Endothelial cell (in vitro differentiated cells): ENCODE measurements at regions not wholly inside any gene's neighbourhood (a gene's known extent, or its start where the extent isn't known, plus 50 kb on each side); places are given as distances from the start of the nearest gene placed in this dataset.

Experiments used
- DNase-seq: peaks from one replicate; pipeline ENCODE4 v3.0.0; 2021; ENCODE audit warnings: low spot score
- H3K27ac Mint-ChIP-seq: one replicate; pipeline ENCODE4 v1.8.0; 2021; ENCODE audit warnings: mixed read lengths, inconsistent platforms; ENCODE audit not compliant: unreplicated experiment
- H3K27me3 Mint-ChIP-seq: one replicate; pipeline ENCODE4 v1.8.0; 2021; ENCODE audit warnings: mild to moderate bottlenecking, moderate library complexity, mixed read lengths, inconsistent platforms; ENCODE audit not compliant: unreplicated experiment
- H3K36me3 Mint-ChIP-seq: one replicate; pipeline ENCODE4 v1.8.0; 2021; ENCODE audit warnings: mild to moderate bottlenecking, low read depth, mixed read lengths, inconsistent platforms; ENCODE audit not compliant: unreplicated experiment
- H3K4me1 Mint-ChIP-seq: one replicate; pipeline ENCODE4 v1.8.0; 2021; ENCODE audit warnings: mild to moderate bottlenecking, mixed read lengths, inconsistent platforms; ENCODE audit not compliant: unreplicated experiment
- H3K4me3 Mint-ChIP-seq: one replicate; pipeline ENCODE4 v1.8.0; 2021; ENCODE audit warnings: mild to moderate bottlenecking, mixed read lengths, inconsistent platforms; ENCODE audit not compliant: unreplicated experiment
- H3K9me3 Mint-ChIP-seq: one replicate; pipeline ENCODE4 v1.8.0; 2021; ENCODE audit warnings: mixed read lengths, inconsistent platforms; ENCODE audit not compliant: unreplicated experiment
- TF ChIP-seq, protein P1 (sequence below): fragments of 200-600 bp; sonication (generic); IDR thresholded peaks from one replicate; pipeline ENCODE4 v1.5.0; 2021; ENCODE audit warnings: antibody characterized with exemption; ENCODE audit not compliant: unreplicated experiment

DNA sequence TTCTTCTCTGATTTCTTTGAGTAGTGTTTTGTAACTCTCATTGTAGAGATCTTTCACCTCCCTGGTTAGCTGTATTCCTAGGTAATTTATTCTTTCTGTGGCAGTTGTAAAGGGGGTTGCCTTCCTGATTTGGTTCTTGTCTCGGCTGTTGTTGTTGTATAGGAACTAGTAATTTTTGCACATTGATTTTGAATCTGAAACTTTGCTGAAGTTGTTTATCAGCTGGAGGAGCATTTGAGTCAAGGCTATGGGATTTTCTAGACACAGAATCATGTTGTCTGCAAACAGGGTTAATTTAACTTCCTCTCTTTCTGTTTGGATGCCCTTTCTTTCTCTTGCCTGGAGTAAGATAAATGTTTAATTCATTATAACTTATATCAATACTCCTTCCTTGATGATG lies 86.4 kb downstream of the OLIG3 start:
- Mint-ChIP-seq H3K27ac (no peak overlapping the region), H3K9me3 (no peaks in the 10 kb centered on the region), H3K36me3 (no peaks in the 10 kb centered on the region), H3K4me3 (no peak overlapping the region), H3K27me3 (no peaks in the 10 kb centered on the region), H3K4me1 (no peaks in the 10 kb centered on the region)
- DNase-seq: no peak
- TF ChIP-seq, protein P1, sequence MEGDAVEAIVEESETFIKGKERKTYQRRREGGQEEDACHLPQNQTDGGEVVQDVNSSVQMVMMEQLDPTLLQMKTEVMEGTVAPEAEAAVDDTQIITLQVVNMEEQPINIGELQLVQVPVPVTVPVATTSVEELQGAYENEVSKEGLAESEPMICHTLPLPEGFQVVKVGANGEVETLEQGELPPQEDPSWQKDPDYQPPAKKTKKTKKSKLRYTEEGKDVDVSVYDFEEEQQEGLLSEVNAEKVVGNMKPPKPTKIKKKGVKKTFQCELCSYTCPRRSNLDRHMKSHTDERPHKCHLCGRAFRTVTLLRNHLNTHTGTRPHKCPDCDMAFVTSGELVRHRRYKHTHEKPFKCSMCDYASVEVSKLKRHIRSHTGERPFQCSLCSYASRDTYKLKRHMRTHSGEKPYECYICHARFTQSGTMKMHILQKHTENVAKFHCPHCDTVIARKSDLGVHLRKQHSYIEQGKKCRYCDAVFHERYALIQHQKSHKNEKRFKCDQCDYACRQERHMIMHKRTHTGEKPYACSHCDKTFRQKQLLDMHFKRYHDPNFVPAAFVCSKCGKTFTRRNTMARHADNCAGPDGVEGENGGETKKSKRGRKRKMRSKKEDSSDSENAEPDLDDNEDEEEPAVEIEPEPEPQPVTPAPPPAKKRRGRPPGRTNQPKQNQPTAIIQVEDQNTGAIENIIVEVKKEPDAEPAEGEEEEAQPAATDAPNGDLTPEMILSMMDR: no peak

DNA sequence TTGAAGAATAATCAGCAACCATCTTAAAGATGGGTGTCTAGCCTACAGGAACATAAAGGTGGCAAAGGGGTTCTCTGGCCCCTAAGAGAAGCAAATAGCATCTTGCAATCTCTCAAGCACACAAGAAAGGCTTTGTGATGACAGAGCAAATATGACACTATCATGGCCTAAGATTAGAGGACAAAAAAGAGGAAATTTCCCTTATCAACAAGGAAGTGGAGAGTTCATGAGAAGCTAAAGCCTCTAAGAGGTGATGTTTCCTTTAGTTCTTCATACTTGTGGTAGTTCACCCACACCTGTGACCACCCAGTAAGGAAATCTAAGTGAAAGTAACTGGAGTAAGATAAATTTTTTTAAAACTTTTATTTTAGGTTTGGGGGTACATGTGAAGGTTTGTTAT lies 88.4 kb downstream of the OLIG3 start:
- H3K27ac Mint-ChIP-seq: no peak overlapping the region
- TF ChIP-seq, protein P1: no peak
- H3K36me3 Mint-ChIP-seq: no peaks in the 10 kb centered on the region
- H3K9me3 Mint-ChIP-seq: no peaks in the 10 kb centered on the region
- H3K4me1 Mint-ChIP-seq: no peaks in the 10 kb centered on the region
- H3K4me3 Mint-ChIP-seq: no peak overlapping the region
- DNase-seq: no peak
- H3K27me3 Mint-ChIP-seq: no peaks in the 10 kb centered on the region

DNA sequence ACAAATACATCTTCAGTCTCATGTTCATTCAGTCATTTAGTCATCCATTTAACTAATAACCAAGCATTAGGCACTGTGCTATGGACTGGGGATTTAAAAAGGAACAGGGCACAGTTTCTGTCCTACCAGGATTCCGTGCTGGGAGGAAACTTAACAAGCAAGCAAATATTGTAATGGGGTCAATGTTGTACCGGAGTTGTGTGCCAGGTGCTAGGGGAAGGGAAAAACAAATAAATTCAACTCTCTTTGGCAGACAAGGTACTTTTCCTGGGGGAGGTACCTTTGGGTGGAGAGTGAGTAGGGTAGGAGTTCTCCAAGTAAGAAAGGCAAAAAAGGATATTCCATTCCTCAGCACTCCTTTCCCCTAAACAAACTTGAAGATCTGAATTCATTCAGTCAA lies 90.3 kb downstream of the OLIG3 start:
- H3K27me3 Mint-ChIP-seq: no peaks in the 10 kb centered on the region

DNA sequence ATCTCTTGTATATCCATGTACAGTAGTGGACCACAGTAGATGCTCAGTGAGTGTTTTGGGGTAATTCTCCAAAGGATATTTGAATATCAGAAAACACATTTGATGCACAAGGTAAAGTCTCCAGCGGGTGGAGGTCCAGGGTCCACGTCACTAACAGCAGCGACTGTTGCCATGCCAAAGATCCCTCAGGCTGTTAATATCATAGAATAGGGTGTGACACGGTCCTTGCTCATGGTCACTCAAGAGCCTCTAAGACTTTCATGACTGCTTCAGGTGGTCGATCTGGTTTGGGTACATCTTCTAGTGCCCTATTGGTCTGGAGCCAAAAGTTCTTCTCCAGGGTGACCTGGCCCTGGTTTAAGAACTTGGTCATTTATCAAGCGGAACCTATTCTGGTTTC lies 90.8 kb downstream of the OLIG3 start:
- Mint-ChIP-seq H3K27ac (no peak overlapping the region), H3K9me3 (no peaks in the 10 kb centered on the region), H3K4me1 (no peaks in the 10 kb centered on the region), H3K27me3 (no peaks in the 10 kb centered on the region), H3K36me3 (no peaks in the 10 kb centered on the region), H3K4me3 (no peak overlapping the region)
- TF ChIP-seq, protein P1: no peak
- DNase-seq: no peak

More for the DNA sequence above, 90.3 kb downstream of the OLIG3 start:
- Mint-ChIP-seq H3K27ac (no peak overlapping the region), H3K4me3 (no peak overlapping the region), H3K36me3 (no peaks in the 10 kb centered on the region), H3K4me1 (no peaks in the 10 kb centered on the region), H3K9me3 (no peaks in the 10 kb centered on the region)
- TF ChIP-seq, protein P1: no peak
- DNase-seq: no peak

DNA sequence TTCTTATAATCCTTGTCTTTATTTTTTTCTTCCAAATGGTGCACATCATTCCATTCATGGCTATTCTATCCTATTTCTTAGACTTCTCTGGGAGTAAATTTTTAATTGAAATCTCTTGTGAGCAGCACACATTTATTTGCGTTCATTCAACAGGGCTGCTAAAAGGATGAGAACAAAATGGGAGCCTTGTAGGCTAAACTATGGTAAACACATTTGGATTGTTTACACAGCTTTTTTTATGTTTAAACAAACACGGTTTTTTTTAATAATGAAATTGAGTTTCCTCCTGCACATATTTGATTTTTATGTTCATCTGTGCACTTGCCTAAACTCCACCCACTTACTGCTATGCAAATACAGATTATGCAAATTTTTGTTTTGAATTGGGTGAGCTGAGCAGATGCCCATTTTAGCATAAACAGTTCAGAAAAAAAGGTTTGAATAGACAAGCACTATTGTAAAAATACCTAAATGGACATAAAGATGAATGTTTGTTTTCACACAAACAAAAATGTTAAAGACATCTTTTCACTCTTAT lies 92.0 kb downstream of the OLIG3 start:
- no peak for DNase-seq
- TF ChIP-seq, protein P1: no peak
- Mint-ChIP-seq H3K9me3 (no peaks in the 10 kb centered on the region), H3K36me3 (no peaks in the 10 kb centered on the region), H3K4me3 (no peak overlapping the region), H3K4me1 (no peaks in the 10 kb centered on the region), H3K27ac (no peak overlapping the region), H3K27me3 (no peaks in the 10 kb centered on the region)
